Stromal cell of bone marrow (primary cell): ENCODE measurements at regions not wholly inside any gene's neighbourhood (a gene's known extent, or its start where the extent isn't known, plus 50 kb on each side); places are given as distances from the start of the nearest gene placed in this dataset.
"Not testable (repeated sequence)": the region's sequence is repeated elsewhere in the genome, so short reads cannot be mapped to it uniquely, and the experiment has no call there.

Experiments
- DNase-seq: peaks from one replicate; pipeline ENCODE4 v3.0.0-alpha.2; 2012; ENCODE audit warnings: low read depth

GRCh38 chr6:92139601-92140000 is 1279.8 kb downstream of the EPHA7 start:
- DNase-seq: no peak

GRCh38 chr6:92132957-92133356 is 1286.4 kb downstream of the EPHA7 start:
- DNase-seq: no peak

- DNase-seq: no peak
These were observed 1286.9 kb downstream of the EPHA7 start for GRCh38 chr6:92132457-92132856.

- DNase-seq: no peak
These were observed 1288.4 kb downstream of the EPHA7 start for GRCh38 chr6:92130944-92131343.

- DNase-seq: no peak
These were observed 1292.4 kb downstream of the EPHA7 start for GRCh38 chr6:92126983-92127382.

GRCh38 chr6:92126088-92126487 is 1293.3 kb downstream of the EPHA7 start:
- DNase-seq: no peak

GRCh38 chr6:92125681-92126080 is 1293.7 kb downstream of the EPHA7 start:
- DNase-seq: no peak

- DNase-seq: no peak
These were observed 1295.1 kb downstream of the EPHA7 start for GRCh38 chr6:92124200-92124651.

- no peak for DNase-seq
These were observed 1296.6 kb downstream of the EPHA7 start for GRCh38 chr6:92122746-92123145.

GRCh38 chr6:92121228-92121627 is 1298.1 kb downstream of the EPHA7 start:
- no peak for DNase-seq

GRCh38 chr6:92117800-92118199 is 1301.6 kb downstream of the EPHA7 start:
- DNase-seq: no peak

GRCh38 chr6:92114797-92115196 is 1304.6 kb downstream of the EPHA7 start:
- no peak for DNase-seq

- DNase-seq: no peak
These were observed 1305.2 kb downstream of the EPHA7 start for GRCh38 chr6:92114091-92114675.

GRCh38 chr6:92111386-92111785 is 1308.0 kb downstream of the EPHA7 start:
- DNase-seq: no peak

- no peak for DNase-seq
These were observed 1309.0 kb downstream of the EPHA7 start for GRCh38 chr6:92110403-92110802.

- DNase-seq: no peak
These were observed 1309.4 kb downstream of the EPHA7 start for GRCh38 chr6:92109956-92110355.

GRCh38 chr6:92109256-92109655 is 1310.1 kb downstream of the EPHA7 start:
- no peak for DNase-seq

- no peak for DNase-seq
These were observed 1332.6 kb downstream of the EPHA7 start for GRCh38 chr6:92086750-92087149.

GRCh38 chr6:92083914-92084313 is 1335.4 kb downstream of the EPHA7 start:
- not testable (repeated sequence) for DNase-seq

GRCh38 chr6:92072387-92072786 is 1347.0 kb downstream of the EPHA7 start:
- no peak for DNase-seq

GRCh38 chr6:92069781-92070180 is 1349.6 kb downstream of the EPHA7 start:
- no peak for DNase-seq

GRCh38 chr6:92052513-92052912 is 1366.8 kb downstream of the EPHA7 start:
- no peak for DNase-seq

- no peak for DNase-seq
These were observed 1369.1 kb downstream of the EPHA7 start for GRCh38 chr6:92050216-92050615.

- DNase-seq: no peak
These were observed 1371.5 kb downstream of the EPHA7 start for GRCh38 chr6:92047860-92048259.
